Muscle of arm (tissue), 1 donor: ENCODE measurements at regions not wholly inside any gene's neighbourhood (a gene's known extent, or its start where the extent isn't known, plus 50 kb on each side); places are given as distances from the start of the nearest gene placed in this dataset.
A peak's percentile ranks its signal among the peaks of the same experiment; 100 is the strongest.
"Not testable (repeated sequence)": the region's sequence is repeated elsewhere in the genome, so short reads cannot be mapped to it uniquely, and the experiment has no call there.

Source experiments
- DNase-seq: peaks from one replicate; pipeline ENCODE4 v3.0.0-alpha.2; 2013

DNA sequence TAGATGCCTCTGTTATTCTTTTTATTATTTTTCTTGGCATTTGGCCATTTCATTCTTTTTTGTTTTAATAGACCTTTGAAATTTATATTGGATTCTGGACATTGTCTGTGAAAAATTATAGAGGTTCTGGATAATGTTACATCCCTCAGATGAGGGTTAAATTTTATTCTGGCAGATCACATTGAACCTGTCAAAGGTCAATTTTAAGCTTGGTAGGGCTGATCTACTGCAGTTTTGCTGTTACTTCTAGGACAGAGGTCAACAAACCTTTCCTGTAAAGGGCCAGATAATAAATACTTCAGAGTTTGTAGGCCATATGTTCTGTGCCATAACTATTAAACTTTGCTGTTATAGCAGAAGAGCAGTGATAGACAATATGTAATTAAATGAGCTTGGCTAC, 318.9 kb upstream of the DPPA4 start:
- DNase-seq: no peak

DNA sequence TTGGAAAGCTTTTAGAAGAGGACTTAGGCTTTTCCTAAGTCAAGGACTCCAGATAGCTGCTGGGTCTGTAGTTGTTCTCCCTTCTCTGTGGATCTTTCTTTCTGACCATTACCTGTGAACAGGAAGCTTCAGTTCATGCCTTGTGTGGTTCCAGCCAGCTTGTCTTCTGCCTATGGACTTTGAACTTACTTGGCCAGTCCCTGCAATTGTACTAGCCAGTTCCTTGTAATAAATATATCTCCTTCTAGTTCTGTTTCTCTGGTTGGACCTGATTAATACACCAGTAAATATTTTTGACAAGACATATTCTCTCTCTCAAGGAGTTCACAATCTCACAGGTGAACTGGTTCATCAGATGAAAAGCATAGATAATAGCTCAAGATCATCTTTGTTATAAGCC, 341.3 kb upstream of the DPPA4 start:
- DNase-seq: no peak

DNA sequence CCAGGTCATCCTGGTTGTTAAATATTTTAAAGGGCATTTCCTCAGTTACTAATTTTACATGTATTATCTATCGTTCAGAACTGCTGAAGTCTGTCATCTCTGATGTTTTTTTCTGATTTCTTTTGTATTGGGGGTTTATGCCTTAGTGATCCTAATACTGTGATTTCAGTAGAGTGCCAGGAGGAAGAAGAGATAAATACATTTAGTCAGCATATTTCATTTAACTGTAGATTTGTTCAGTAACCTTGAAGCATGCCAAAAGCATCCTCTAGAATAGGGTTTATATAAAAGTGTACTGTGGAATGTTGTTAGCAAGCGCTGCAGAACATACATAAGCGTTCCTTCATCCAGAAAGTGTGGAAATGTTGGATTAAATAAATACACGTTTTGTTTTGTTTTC, 342.3 kb upstream of the DPPA4 start:
- DNase-seq: no peak

DNA sequence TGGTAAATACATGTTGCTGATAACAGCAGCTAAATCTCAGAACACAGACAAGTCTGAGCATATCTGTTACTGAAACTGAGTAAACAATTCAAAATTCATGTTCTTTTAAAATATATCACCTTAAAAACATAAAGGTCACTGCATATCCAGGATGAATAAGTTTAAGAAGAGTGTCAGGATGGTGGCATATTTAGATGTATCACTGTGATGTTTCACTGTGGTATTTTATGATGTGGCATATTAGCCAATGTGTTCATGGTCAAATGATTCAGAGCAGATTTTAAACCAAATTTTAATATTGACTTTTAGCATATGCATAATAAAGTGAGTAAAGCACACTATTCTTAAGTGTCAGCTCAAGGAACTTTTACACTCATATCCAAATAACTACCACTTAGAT, 346.4 kb upstream of the DPPA4 start:
- DNase-seq: no peak

DNA sequence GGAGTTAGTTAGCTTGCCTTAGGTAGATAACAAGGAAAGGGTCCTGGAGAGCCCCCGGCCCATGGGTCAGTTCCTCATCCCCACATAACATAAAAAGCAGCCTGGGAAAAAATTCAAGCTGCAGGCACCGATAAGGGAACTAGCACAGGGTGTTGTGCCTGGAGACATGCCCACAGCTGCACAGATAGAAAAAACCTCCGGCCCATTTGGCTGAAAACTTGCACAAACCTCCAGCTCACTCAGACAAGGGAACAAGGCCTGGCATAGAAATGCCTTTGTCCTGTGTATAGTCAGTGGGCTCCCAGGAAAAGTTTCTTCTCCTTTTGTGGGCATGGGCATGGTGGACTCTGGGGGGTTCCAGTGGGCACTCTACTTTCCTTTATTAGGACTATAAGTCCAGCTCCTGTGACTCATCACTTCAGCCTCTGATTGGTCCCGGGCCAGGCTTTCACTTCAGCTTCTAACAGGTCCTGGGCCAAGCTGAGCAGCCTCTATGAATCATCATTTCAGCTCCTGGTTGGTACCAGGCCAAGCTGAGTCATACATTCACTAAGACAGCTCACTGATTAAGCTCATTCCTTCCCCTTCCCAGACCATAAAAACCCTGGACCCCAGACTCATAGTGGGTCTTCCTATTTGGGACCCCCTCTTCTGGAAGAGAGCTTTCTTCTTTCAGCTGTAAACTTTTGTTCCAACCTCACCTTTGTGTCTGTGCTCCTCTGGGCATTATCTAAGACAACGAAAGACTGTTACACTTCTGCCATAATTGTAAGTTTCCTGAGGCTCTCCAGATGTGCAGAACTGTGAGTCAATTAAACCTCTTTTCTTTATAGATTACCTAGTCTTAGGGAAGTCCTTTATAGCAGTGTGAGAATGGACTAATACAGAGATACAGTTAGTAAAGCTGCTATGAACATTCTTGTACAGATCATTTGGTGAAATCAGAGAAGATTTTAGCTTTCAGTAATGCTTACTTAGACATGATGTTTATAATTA, 348.0 kb upstream of the DPPA4 start:
- peak; percentile 3 for DNase-seq

DNA sequence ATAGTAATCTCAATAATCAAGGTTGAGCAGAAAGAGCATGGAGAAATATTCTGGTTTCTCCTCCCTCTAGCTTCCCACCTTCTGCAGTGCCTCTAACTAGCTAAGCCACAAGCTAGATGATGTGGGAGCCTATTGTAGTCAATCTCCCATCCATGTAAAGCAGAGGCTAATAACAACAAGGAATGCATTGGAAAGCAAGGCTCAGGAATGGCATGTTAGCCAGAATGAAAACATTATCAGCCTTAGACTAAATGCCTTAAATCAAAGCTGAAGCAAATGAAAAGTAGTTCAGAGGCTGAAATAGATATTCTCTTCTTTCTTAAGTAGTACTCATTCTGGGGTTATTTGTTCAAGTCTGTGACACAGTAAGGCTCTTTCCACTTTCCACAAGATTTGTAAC, 350.3 kb upstream of the DPPA4 start:
- no peak for DNase-seq

DNA sequence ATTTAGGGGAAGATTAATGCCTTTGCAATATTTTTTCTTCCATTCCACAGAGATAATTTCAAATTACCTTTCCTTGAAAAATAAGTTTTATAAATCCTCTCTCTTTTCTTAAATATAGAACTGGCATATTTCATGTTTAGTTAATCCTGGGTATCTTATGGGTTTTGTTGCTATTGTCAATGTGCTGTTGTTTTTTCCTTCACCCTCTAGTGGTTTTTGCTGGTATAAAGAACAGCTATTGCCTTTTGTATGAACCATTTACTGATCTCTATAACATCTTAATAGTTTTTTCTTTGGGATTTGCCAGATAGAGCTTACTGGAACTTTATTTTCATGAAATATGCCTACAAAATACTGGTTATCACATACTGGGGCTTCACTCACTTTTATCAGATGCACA, 359.6 kb upstream of the DPPA4 start:
- DNase-seq: no peak

DNA sequence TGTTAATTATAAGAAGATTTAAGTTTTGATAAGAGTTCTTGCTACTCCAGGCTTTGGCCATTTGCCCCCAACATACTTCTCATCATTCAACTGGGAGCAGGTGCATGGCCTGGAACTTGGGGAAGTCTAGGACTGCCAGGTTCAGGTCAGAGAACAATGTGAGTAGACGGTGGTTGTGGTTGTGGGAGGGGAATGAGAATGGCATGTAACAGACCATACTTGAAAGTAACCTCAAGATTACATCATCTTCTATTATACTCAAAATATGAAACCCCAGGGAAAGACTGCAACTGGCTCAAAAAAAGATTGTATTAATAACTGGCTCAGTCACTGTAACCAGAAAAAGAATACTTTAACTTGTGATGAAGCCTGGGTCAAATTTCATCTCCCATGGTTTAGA, 364.9 kb upstream of the DPPA4 start:
- DNase-seq: no peak

DNA sequence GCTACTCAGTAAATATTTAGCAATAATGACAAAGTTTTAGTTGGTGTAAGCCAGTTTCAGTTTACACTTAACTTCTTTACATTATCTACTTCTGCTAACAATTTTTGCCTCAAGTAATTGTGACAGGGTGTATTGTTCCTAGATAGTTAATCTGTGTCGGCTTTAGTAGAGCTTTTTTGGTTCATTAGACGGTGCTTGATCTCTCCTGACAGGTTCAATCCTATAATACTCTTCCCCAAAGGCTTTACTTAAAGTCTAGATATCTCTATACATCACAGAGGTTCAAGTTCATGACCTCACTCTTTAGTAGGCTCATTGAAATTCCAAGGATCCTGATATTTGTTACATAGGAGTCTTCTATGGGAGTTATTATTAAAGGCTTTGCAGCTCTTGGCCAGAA, 365.6 kb upstream of the DPPA4 start:
- DNase-seq: no peak

DNA sequence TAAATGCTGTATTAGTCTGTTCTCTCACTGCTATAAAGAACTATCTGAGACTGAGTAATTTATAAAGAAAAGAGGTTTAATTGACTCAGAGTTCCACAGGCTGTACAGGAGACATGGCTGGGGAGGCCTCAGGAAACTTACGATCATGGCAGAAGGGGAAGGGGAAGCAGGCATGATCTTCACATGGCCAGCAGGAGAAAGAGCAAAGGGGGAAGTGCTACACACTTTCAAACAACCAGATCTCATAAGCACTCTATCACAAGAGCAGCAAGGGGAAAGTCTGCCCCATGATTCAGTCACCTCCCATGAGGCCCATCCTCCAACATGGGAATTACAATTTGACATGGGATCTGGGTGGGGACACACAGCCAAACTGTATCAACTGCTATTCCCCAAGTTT, 367.8 kb upstream of the DPPA4 start:
- DNase-seq: not testable (repeated sequence)

DNA sequence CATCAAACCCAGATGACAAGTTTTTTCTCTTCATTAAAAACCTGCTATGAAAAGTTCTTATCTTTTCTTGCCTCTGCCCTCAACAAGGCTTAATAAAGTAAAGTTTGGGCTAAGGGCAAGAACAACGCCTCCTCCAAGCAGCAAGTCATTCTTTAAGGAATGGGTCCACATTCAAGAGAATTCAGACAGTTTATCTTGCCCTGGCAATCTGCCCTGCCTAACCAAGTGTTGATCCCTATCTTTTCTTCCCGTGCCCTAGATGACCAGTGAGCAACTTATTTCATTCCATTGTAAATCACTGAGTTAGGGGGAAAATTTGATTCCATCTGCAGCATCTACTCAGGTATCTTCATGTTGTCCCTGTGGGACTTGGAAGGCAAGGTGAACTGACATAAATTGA, 370.3 kb upstream of the DPPA4 start:
- no peak for DNase-seq

DNA sequence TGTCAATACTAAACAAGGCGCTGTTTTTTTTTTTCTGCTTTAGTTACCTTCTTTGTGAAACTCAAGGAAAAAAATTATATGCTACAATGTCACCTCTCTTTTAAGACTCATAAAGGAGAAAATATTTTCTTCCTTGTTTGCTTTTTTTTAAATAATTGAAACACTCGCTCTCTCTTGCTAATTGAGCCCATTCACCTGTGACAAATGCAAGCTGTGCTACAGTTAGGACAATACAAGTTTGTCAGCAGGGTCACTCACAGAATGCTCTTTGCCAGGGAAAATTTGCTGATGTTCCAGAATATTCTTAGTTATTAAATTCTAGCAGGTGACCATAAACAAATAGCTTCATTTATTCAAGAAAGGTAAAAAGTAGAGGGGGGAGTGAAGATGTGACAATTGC, 375.9 kb upstream of the DPPA4 start:
- DNase-seq: no peak

DNA sequence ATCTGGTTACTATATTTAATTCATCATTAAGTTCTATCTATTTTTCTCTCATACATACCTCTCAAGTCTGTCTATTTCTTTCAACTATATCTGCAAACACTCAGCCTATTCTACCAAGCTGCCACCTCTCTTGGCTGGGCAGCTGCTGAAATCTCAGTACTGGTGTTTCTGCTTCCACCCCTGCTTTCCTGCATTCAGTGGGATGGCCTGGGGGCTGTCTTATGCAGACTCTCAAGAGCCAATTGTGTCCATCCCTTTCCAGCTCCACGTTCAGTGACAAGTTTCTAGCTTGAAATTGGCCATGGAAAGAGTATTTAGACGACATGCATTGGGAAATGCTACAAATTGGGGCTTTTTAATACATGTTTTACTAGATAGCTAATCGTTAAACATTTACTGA, 378.4 kb upstream of the DPPA4 start:
- no peak for DNase-seq

DNA sequence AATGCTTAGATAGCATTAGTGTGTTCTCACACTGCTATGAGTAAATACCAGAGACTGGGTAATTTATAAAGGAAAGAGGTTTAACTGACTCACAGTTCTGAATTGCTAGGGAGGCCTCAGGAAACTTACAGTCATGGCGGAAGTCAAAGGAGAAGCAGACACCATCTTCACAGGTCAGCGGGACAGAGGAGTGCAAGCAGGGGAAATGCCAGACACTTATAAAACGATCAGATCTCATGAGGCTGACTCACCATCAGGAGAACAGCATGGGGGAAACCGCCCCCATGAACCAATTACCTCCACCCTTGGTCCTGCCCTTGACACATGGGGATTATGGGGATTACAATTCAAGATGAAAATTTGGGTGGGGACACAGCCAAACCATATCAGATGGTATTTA, 381.5 kb upstream of the DPPA4 start:
- DNase-seq: no peak

DNA sequence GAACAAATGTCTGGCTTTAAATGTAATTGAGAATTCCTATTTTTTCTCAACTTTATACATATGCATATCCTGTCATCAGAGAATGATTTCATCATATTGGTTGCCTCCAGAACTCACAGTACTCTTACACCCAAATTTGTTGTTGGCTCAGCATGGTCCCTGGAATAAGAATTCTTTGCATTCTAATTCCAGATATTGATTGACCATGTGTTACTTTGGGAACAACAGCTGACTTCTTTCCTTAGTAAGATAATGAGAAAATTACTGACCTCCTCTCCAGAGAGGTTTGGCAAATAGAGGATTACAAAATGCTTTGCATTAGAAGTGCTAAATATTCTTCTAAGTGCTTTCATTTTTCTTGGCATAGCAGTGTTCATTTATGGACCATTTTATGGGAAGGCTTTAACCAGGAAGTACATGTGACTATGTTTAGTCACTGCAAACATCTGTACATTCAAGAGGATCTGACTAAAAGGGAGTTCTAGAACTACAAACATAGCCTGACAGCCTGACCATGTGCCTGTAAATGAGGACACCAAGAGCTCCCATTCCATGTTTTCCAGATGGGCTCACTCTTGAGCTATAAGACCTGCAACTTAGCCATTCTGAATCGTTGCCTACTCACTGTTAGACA, 391.6 kb upstream of the DPPA4 start:
- peak; percentile 15 for DNase-seq

DNA sequence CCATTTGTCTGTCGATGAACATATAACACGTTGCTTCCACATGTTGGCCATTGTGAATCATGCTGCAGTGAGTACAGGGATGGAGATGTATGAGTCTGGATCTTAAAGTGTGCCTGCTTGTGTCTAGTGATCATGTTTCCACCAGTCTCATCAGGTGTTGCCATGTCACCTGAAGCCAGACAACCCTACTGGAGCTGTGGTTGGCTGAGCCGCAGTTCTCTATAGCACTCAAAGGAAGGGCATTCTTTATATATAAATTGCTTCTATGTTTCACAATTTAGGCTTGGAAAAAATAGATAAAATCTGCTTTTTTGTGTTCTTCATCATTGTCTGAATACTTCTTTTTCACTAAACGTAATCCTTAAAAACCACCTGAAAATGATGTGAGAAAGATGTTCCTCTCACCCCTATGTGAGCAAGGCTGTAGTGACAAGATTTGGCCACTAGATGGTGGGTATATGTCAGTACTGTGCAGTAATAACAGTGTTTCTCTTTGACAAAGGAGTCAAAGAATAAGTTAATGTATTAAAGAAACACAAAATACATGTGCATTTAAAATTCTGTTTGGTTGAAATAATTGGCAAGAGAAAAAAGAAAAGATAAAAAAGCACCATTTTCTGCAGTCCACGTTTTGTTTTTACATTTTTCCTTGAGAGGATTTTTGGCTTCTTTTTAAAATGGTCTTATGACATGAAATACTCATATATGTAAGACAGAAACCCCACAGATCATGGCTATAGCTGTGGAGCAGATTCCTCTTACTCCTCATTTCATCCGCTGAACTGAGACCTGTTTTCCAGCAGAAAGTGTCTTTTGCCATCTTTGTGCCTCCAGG, 394.5 kb upstream of the DPPA4 start:
- peak; percentile 40 for DNase-seq

DNA sequence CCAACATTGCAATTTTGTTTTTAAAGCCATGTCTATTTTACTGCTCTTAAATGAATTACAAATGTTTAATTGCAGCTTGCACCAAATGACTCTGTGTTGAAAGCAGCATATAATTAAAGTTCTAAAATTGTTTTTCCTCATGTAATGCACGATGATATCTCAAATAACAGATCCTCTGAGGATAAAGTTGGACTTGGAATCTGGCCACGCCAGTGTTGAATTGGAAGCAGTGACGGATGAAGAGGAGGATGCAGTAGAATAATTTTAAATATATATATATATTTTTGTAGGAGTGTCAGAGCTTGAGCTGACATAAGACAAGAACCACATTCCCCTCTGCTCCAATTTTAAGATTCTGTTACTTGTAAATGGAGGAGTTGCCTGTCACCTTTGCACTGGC, 406.6 kb upstream of the DPPA4 start:
- DNase-seq: peak; percentile 4

DNA sequence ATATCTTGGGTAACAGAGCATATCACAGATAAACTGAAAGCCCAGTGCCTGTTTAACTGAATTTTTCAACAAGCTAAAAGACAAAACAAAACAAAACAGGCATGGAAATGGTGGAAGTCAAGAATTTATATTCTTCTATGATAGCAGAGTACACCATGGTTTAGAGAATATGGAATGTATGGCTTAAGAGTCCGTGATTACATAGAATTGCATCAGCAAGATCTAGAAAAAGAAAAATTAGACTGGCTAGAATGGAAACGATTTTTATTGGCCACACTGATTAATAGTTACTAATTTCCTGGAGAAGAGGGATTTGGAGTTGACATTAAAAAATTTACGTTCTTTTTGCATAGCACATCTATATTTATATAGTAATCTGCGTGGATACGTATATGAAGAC, 435.2 kb upstream of the DPPA4 start:
- DNase-seq: no peak

DNA sequence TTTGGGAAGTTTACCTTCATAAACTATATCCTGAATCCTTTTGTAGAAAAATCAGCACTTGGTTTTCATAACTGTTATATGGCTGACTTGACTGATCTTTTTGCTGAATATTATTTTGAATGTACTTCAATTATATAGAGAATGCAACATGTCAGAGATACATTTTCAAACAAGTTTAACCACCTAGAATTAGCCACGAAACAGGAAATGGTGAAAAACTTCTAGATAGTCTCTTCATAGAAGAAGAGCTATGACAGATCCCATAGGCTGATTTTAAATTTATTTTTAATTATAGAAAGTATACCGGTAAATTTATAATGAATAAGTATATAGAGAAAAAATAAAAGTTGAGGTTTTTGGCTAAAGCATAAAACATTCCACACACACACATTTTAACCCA, 436.8 kb upstream of the DPPA4 start:
- no peak for DNase-seq

DNA sequence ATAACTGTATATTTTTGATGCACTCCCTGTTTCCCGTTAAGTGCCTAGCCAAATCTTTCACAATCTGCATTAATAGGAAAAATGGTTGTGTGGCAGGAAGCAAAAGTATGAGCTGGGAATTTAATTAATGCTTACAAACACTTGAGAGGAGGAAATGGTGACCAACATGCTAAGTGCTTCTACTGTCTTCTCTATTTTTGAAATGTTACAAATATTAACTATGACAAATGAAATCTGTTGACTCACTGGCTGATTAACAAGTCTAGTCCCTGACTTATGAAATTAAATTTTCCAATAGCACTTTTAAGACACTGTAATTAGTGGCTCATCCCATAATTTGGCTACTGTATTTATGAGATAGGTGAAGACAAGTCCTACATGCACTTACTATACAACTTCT, 446.9 kb upstream of the DPPA4 start:
- no peak for DNase-seq

DNA sequence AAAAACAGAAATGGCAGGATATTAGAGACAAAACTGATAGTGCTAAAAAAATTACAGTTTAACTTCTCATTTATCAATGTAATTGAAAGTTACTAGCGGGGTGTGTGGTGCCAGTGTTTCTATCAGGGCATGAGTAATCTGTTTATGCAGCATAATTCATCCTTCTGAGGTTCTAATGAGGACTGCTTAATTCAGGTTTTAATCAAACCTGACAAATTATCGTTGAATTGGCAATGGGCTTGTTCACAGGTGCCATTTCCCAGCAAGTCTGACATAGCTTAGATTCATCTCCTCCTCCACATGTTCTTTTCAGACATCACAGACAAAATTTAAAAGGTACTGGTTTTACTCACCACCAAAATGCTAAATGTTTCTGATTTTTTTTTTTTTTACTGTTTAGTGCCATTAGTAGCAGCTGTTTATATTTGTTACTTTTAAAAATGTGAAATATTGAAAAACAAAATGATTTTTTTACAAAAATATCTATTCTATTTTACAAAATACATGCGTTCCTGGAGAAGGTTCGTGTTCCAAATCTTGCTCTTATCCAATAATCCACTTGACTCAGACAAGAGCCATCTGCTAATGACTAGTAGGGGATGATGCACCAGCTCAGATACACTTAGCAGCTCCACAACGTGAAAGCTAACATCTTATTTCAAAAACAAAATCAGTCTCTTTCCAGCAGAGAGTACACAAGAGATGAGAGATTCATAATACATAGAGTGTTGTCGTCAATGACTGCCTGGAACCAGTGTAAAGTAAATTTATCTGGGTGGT, 447.7 kb upstream of the DPPA4 start:
- DNase-seq: no peak

DNA sequence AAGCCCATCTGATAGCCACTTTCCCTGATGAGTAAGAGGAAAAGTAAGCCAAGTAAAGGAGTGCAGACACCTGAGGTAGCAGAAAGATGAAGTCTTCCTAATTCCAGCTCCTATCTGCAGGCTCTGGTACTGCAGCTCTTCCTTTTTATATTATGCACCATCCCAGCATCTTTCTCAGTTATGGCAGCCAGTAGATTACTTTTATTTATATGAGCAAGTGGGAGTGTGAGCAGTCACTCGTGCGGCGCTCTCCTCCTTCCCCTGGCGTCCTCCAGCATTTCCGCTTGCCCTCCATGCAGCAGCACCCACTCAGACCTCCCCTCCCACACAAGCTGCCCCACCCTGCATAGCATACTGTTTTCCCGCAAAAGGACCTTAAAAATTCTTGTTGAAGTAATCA, 465.9 kb upstream of the DPPA4 start:
- no peak for DNase-seq
